Calu3 (cell line): ENCODE measurements at regions not wholly inside any gene's neighbourhood (a gene's known extent, or its start where the extent isn't known, plus 50 kb on each side); places are given as distances from the start of the nearest gene placed in this dataset.

Experiments
- BruUV-seq: library from RNA; stranded (reverse); fragments of 400-500 nt; replicated peaks from 2 replicates; lab custom pipeline; 2021; lab: Mats Ljungman, UMichigan
- CTCF ChIA-PET: fragments of 300-600 bp; sonication (Branson Sonifier 250); formaldehyde crosslinking; loops from one replicate; lab custom pipeline; 2022; ENCODE audit warnings: antibody characterized with exemption; lab: Charles Lee
- DNase-seq: peaks from one replicate; pipeline ENCODE4 v3.0.0; 2022
- H3K27ac Mint-ChIP-seq: one replicate; pipeline ENCODE4 v1.8.0; 2022; ENCODE audit warnings: mixed read lengths; ENCODE audit not compliant: unreplicated experiment
- H3K27me3 Mint-ChIP-seq: one replicate; pipeline ENCODE4 v1.8.0; 2022; ENCODE audit warnings: mixed read lengths; ENCODE audit not compliant: unreplicated experiment
- H3K36me3 Mint-ChIP-seq: one replicate; pipeline ENCODE4 v1.8.0; 2022; ENCODE audit warnings: mild to moderate bottlenecking, moderate library complexity, mixed read lengths; ENCODE audit not compliant: insufficient read depth, unreplicated experiment
- H3K4me1 Mint-ChIP-seq: one replicate; pipeline ENCODE4 v1.8.0; 2022; ENCODE audit warnings: mild to moderate bottlenecking, low read depth, mixed read lengths; ENCODE audit not compliant: unreplicated experiment
- H3K4me3 Mint-ChIP-seq: one replicate; pipeline ENCODE4 v1.8.0; 2022; ENCODE audit warnings: mild to moderate bottlenecking, low read depth, moderate library complexity, mixed read lengths; ENCODE audit not compliant: unreplicated experiment
- H3K9me3 Mint-ChIP-seq: one replicate; pipeline ENCODE4 v1.8.0; 2022; ENCODE audit warnings: low read depth, mixed read lengths; ENCODE audit not compliant: unreplicated experiment
- CTCF ChIP-seq: fragments of 200-600 bp; IDR thresholded peaks from one replicate; pipeline ENCODE4 v1.8.0; 2022; ENCODE audit warnings: antibody characterized with exemption; ENCODE audit not compliant: unreplicated experiment
- intact Hi-C: fragments of 100-400 bp; cut with micrococcal nuclease; formaldehyde crosslinking; loops from one replicate; pipeline ENCODE4 v1.10.0; 2022; ENCODE audit not compliant: unreplicated experiment

- Mint-ChIP-seq H3K4me1 (no peaks in the 10 kb centered on the region), H3K27ac (no peak overlapping the region), H3K36me3 (no peaks in the 10 kb centered on the region), H3K27me3 (no peaks in the 10 kb centered on the region), H3K4me3 (no peak overlapping the region), H3K9me3 (no peaks in the 10 kb centered on the region)
- intact Hi-C loops, result no loop called here
- BruUV-seq, result no TSS peak
- CTCF ChIA-PET, result no interaction called here
- TF ChIP-seq CTCF, result no peak
- no peak for DNase-seq
Measured at GRCh38 chr3:103470498-103470897, 1035.7 kb downstream of the ZPLD1 start.

GRCh38 chr3:103494011-103494410, 1059.2 kb downstream of the ZPLD1 start:
- CTCF ChIA-PET, result no interaction called here
- H3K4me1 Mint-ChIP-seq, result no peaks in the 10 kb centered on the region
- intact Hi-C loops, result loop anchor here (10.0 kb wide), 1 partner anchor 819 kb away; no protein-coding TSS in a partner anchor
- TF ChIP-seq CTCF, result no peak
- no peaks in the 10 kb centered on the region for H3K27me3 Mint-ChIP-seq
- H3K27ac Mint-ChIP-seq, result no peak overlapping the region
- no peaks in the 10 kb centered on the region for H3K9me3 Mint-ChIP-seq
- H3K4me3 Mint-ChIP-seq, result no peak overlapping the region
- no peak for DNase-seq
- H3K36me3 Mint-ChIP-seq, result no peaks in the 10 kb centered on the region
- no TSS peak for BruUV-seq

- no peaks in the 10 kb centered on the region for H3K9me3 Mint-ChIP-seq
- BruUV-seq, result no TSS peak
- intact Hi-C loops, result loop anchor here (10.0 kb wide), 1 partner anchor 820 kb away; no protein-coding TSS in a partner anchor
- no peaks in the 10 kb centered on the region for H3K27me3 Mint-ChIP-seq
- no peak for DNase-seq
- H3K4me3 Mint-ChIP-seq, result no peak overlapping the region
- no peaks in the 10 kb centered on the region for H3K4me1 Mint-ChIP-seq
- no peak for TF ChIP-seq CTCF
- CTCF ChIA-PET, result no interaction called here
- H3K27ac Mint-ChIP-seq, result no peak overlapping the region
- no peaks in the 10 kb centered on the region for H3K36me3 Mint-ChIP-seq
Measured at GRCh38 chr3:103494512-103494911, 1059.7 kb downstream of the ZPLD1 start.

GRCh38 chr3:103495186-103495585, 1060.4 kb downstream of the ZPLD1 start:
- H3K27me3 Mint-ChIP-seq, result no peaks in the 10 kb centered on the region
- TF ChIP-seq CTCF, result no peak
- H3K36me3 Mint-ChIP-seq, result no peaks in the 10 kb centered on the region
- no TSS peak for BruUV-seq
- no peaks in the 10 kb centered on the region for H3K4me1 Mint-ChIP-seq
- CTCF ChIA-PET, result no interaction called here
- H3K9me3 Mint-ChIP-seq, result no peaks in the 10 kb centered on the region
- DNase-seq, result no peak
- H3K4me3 Mint-ChIP-seq, result no peak overlapping the region
- intact Hi-C loops, result loop anchor here (10.0 kb wide), 1 partner anchor 820 kb away; no protein-coding TSS in a partner anchor
- H3K27ac Mint-ChIP-seq, result no peak overlapping the region
